ENCODE measurements at regions not wholly inside any gene's neighbourhood (a gene's known extent, or its start where the extent isn't known, plus 50 kb on each side); places are given as distances from the start of the nearest gene placed in this dataset.

GRCh38 chrX:568311-568710 lies 62.3 kb upstream of the SHOX start:
- TF ChIP-seq, protein P1, sequence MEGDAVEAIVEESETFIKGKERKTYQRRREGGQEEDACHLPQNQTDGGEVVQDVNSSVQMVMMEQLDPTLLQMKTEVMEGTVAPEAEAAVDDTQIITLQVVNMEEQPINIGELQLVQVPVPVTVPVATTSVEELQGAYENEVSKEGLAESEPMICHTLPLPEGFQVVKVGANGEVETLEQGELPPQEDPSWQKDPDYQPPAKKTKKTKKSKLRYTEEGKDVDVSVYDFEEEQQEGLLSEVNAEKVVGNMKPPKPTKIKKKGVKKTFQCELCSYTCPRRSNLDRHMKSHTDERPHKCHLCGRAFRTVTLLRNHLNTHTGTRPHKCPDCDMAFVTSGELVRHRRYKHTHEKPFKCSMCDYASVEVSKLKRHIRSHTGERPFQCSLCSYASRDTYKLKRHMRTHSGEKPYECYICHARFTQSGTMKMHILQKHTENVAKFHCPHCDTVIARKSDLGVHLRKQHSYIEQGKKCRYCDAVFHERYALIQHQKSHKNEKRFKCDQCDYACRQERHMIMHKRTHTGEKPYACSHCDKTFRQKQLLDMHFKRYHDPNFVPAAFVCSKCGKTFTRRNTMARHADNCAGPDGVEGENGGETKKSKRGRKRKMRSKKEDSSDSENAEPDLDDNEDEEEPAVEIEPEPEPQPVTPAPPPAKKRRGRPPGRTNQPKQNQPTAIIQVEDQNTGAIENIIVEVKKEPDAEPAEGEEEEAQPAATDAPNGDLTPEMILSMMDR (IDR thresholded peaks at IDR 0.05; ENCODE audit: low read depth, low read length), result no peak
- TF ChIP-seq POLR2A (IDR thresholded peaks at IDR 0.05; ENCODE audit: extremely low read depth, insufficient read length), result no peak
- TF ChIP-seq MYC (IDR thresholded peaks at IDR 0.05; ENCODE audit: low read depth, low read length), result no peak
- TF ChIP-seq, protein P2, sequence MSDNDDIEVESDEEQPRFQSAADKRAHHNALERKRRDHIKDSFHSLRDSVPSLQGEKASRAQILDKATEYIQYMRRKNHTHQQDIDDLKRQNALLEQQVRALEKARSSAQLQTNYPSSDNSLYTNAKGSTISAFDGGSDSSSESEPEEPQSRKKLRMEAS (IDR thresholded peaks at IDR 0.05; ENCODE audit: low read depth, low read length), result no peak
